ENCODE measurements at regions not wholly inside any gene's neighbourhood (a gene's known extent, or its start where the extent isn't known, plus 50 kb on each side); places are given as distances from the start of the nearest gene placed in this dataset.
"Not testable (repeated sequence)": the region's sequence is repeated elsewhere in the genome, so short reads cannot be mapped to it uniquely, and the experiment has no call there.

- DNase-seq (ENCODE audit: low read depth), result no peak
These were observed 412.7 kb downstream of the MAFB start for GRCh38 chr20:40276301-40276700.

- no peak for DNase-seq (ENCODE audit: low read depth)
These were observed 413.3 kb downstream of the MAFB start for GRCh38 chr20:40275738-40276137.

GRCh38 chr20:40274912-40275533, 414.0 kb downstream of the MAFB start:
- DNase-seq (ENCODE audit: low read depth), result no peak

- DNase-seq (ENCODE audit: low read depth), result not testable (repeated sequence)
These were observed 419.8 kb downstream of the MAFB start for GRCh38 chr20:40269274-40269673.

GRCh38 chr20:40268321-40269075, 420.5 kb downstream of the MAFB start:
- no peak for DNase-seq (ENCODE audit: low read depth)

- no peak for DNase-seq (ENCODE audit: low read depth)
These were observed 423.1 kb downstream of the MAFB start for GRCh38 chr20:40265825-40266533.

- DNase-seq (ENCODE audit: low read depth), result no peak
These were observed 426.8 kb downstream of the MAFB start for GRCh38 chr20:40262219-40262618.

- no peak for DNase-seq (ENCODE audit: low read depth)
These were observed 430.1 kb downstream of the MAFB start for GRCh38 chr20:40258931-40259330.

GRCh38 chr20:40257763-40258162, 431.3 kb downstream of the MAFB start:
- no peak for DNase-seq (ENCODE audit: low read depth)

- no peak for DNase-seq (ENCODE audit: low read depth)
These were observed 433.7 kb downstream of the MAFB start for GRCh38 chr20:40255365-40255764.

- DNase-seq (ENCODE audit: low read depth), result no peak
These were observed 434.8 kb downstream of the MAFB start for GRCh38 chr20:40254023-40254772.

GRCh38 chr20:40251284-40251932, 437.6 kb downstream of the MAFB start:
- no peak for DNase-seq (ENCODE audit: low read depth)

GRCh38 chr20:40249805-40250204, 439.2 kb downstream of the MAFB start:
- no peak for DNase-seq (ENCODE audit: low read depth)

GRCh38 chr20:40245829-40246228, 443.2 kb downstream of the MAFB start:
- DNase-seq (ENCODE audit: low read depth), result no peak

- DNase-seq (ENCODE audit: low read depth), result no peak
These were observed 444.8 kb downstream of the MAFB start for GRCh38 chr20:40244286-40244685.

GRCh38 chr20:40241596-40242343, 447.3 kb downstream of the MAFB start:
- DNase-seq (ENCODE audit: low read depth), result no peak

GRCh38 chr20:40238511-40238910, 450.5 kb downstream of the MAFB start:
- no peak for DNase-seq (ENCODE audit: low read depth)

GRCh38 chr20:40234593-40234992, 454.4 kb downstream of the MAFB start:
- no peak for DNase-seq (ENCODE audit: low read depth)

GRCh38 chr20:40233406-40233805, 455.6 kb downstream of the MAFB start:
- no peak for DNase-seq (ENCODE audit: low read depth)

- DNase-seq (ENCODE audit: low read depth), result no peak
These were observed 456.3 kb downstream of the MAFB start for GRCh38 chr20:40232756-40233155.

- no peak for DNase-seq (ENCODE audit: low read depth)
These were observed 456.8 kb downstream of the MAFB start for GRCh38 chr20:40232273-40232672.

Measured in stimulated activated CD4-positive, alpha-beta T cell treated with anti-CD3 and anti-CD28 coated beads, Interleukin-2, amount 100 ng/mL, for 4 hours (primary cell).